Astrocyte of the cerebellum (primary cell): ENCODE measurements at regions not wholly inside any gene's neighbourhood (a gene's known extent, or its start where the extent isn't known, plus 50 kb on each side); places are given as distances from the start of the nearest gene placed in this dataset.
"Not testable (repeated sequence)": the region's sequence is repeated elsewhere in the genome, so short reads cannot be mapped to it uniquely, and the experiment has no call there.

Source experiments
- DNase-seq: peaks from one replicate; pipeline ENCODE4 v3.0.0-alpha.2; 2011; ENCODE audit warnings: low read depth
- H3K4me3 ChIP-seq: 2 replicates; pipeline ENCODE4 v1.5.1; 2011; ENCODE audit warnings: mild to moderate bottlenecking, low read depth, low read length, moderate library complexity
- in situ Hi-C: cut with HindIII; loops from 2 replicates; pipeline ENCODE4 v1.10.0; 2017; ENCODE audit warnings: low sequenced_read_pairs
- TF ChIP-seq, protein P1 (sequence below): IDR thresholded peaks from 2 replicates; pipeline ENCODE4 v1.5.1; 2012; ENCODE audit warnings: low read length, low read depth, moderate library complexity, mild to moderate bottlenecking; ENCODE audit errors: missing control alignments

DNA sequence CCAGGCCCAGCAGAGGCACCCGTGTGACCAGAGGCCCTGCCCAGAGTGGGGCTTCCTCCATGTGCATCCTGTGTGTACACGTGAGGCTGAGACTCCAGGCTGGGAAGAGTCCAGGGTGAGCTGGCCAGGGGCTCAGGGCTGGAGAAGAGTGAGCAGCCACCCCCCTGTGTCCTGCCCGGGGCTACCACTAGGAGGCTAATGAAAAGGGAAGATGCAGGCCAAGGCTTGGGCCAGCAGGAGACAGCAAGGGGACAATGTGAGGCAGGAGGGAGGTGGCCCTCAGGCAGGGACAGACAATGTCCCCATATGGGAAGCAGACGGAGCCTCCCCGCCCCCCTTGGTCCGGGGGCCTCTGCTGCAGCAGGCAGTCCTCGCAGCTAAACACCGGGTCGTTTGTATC, 102.0 kb downstream of the HIF1AN start:
- no peak overlapping the region for H3K4me3 ChIP-seq
- TF ChIP-seq, protein P1, sequence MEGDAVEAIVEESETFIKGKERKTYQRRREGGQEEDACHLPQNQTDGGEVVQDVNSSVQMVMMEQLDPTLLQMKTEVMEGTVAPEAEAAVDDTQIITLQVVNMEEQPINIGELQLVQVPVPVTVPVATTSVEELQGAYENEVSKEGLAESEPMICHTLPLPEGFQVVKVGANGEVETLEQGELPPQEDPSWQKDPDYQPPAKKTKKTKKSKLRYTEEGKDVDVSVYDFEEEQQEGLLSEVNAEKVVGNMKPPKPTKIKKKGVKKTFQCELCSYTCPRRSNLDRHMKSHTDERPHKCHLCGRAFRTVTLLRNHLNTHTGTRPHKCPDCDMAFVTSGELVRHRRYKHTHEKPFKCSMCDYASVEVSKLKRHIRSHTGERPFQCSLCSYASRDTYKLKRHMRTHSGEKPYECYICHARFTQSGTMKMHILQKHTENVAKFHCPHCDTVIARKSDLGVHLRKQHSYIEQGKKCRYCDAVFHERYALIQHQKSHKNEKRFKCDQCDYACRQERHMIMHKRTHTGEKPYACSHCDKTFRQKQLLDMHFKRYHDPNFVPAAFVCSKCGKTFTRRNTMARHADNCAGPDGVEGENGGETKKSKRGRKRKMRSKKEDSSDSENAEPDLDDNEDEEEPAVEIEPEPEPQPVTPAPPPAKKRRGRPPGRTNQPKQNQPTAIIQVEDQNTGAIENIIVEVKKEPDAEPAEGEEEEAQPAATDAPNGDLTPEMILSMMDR, result peak; percentile 48
- DNase-seq, result no peak
- in situ Hi-C loops, result no loop called here

DNA sequence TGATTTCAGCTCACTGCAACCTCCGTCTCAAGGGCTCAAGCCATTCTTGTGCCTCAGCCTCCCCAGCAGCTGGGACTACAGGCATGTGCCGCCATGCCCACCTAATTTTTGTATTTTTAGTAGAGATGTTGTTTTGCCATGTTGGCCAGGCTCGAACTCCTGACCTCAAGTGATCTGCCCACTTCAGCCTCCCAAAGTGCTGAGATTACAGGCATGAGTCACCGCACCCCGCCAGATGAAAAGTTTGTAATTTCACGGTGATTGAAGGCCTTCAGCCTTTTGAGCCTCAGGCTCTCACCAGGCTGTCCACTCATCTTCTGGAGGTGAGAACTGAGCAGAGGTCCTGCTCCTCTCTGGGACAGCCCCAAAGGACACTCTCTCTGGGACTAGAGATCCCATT, 103.2 kb downstream of the HIF1AN start:
- DNase-seq, H3K4me3 ChIP-seq, in situ Hi-C loops: not testable (repeated sequence)

DNA sequence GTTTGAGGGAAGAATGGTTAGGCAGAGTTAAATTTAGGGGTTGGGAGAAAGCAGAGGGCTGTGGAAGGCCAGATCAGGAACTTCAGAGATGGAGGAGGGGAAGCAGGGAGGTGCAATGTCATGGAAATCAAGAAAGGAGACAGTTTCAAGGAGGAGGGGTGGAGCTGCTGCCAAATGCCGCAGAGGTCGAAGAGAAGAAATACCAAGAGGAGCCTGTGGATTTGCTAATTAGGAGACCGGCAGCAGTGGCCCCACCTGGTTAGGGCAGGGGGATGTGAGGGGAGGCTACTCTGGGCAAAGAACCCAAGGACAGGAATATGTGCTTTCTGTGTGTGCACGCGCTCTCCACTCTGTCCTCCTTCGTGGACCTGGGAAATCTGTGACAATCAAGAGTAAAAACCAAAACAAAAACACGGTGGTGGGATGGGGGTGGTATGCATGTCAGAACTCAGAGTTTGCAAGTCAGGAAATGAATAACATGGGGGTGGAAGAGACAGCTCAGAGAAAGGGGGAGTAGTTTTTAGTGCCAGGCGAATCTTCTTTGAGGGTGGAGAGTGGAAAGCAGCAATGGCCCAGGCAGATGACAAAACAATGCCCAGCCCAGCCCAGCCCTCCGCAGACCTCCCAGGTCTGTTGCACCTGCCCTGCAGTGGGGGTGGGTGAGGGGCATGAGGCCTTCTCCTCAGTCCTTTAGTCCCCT, 102.9 kb upstream of the PAX2 start:
- H3K4me3 ChIP-seq, result no peak overlapping the region
- DNase-seq, result no peak
- TF ChIP-seq, protein P1, result no peak
- in situ Hi-C loops, result no loop called here

DNA sequence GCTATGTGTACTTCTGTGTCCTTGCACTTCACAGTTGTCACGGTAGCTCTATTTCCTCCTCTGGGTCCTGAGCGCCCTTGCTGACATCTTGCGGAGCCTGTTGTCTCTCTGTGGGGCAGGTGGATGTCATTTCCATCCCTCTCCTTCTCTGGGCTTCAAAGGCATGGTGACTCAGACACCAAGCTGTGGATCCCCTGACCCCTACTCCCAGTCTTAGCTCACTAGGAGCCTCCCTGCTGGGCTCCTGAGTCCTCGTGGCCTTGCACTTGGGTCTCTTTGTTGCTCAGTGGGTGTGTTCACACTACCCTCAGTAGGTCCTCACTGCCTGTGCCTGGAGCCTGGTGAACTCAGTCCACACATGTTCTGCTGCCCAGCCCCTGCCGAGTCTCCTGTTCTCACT, 100.3 kb upstream of the PAX2 start:
- in situ Hi-C loops, result no loop called here
- no peak for DNase-seq
- no peak overlapping the region for H3K4me3 ChIP-seq
- TF ChIP-seq, protein P1, result no peak

DNA sequence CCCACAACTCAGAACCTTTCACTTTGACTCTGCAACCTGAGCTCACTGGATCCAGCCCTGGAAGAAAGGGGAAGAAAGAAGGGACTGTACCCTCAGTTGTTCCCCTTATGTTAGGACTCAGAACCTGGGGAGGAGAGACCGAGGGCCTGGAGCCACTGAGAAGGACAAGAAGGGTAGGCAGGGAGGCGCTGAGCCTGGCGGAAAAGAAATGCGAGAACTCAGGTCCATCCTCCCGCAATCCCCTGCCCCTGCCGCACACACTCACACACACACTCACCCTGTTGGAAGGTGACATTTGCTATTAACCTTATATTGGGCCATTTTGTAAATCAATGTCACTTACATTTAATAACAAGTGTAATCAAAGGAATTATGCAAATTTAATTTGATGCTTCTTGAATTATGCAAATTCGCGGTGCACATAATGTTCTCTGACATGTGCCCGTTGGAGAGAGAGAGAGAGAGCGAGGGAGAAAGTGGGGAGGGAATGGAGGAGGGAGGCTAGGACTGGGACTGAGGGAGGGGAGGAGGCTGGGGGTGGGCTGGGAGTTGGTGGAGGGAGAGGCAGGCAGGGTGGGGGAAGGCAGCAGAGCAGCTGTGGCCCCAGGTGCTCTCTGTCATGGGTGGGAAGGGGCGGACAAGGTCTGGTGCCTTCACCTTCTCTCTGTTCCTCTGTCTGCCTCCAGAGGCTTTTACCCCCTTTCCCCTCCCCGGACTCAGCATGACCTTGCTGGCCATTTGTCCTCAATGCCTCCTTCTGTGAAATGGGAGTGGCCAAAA, 99.6 kb upstream of the PAX2 start:
- no peak for DNase-seq
- in situ Hi-C loops, result no loop called here
- TF ChIP-seq, protein P1, result no peak
- H3K4me3 ChIP-seq, result no peak overlapping the region

DNA sequence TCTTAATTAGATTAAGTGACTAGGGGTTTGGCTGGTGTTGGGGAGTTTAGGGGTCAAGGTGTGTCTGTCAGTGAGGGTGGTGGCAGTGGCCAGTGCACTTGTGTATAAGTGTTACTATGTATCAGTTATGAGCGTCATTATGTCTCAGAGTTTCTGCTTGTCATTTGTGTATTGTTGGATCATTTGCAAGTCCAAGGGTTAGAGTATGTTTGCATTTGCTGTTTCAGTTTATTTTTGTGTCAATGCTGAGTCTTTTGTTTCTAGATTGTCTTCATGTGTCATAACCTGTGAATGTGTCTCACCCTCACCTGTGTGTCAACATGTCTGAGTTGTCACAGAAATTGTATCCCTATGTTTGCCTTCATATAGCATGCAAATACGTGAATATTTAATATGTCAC, 97.5 kb upstream of the PAX2 start:
- H3K4me3 ChIP-seq, result no peak overlapping the region
- in situ Hi-C loops, result no loop called here
- no peak for DNase-seq
- TF ChIP-seq, protein P1, result no peak

DNA sequence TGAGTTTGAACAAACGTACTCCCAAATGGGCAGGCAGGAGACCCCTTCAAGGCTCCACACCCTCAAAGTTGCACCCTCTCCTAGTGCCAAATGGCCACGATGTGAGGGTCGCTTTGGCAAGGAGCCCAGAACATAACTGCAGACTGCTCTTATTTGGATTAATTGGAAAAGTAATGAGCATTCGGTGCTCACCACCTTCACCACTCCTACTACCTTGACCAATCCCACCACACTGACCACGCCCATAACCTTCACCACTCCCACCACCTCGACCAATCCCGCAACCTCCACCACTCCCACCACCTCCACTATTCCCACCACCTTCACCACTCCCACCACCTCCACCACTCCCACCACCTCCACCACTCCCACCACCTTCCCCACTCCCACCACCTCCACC, 94.7 kb upstream of the PAX2 start:
- TF ChIP-seq, protein P1, result no peak
- in situ Hi-C loops, result no loop called here
- no peak overlapping the region for H3K4me3 ChIP-seq
- DNase-seq, result no peak

DNA sequence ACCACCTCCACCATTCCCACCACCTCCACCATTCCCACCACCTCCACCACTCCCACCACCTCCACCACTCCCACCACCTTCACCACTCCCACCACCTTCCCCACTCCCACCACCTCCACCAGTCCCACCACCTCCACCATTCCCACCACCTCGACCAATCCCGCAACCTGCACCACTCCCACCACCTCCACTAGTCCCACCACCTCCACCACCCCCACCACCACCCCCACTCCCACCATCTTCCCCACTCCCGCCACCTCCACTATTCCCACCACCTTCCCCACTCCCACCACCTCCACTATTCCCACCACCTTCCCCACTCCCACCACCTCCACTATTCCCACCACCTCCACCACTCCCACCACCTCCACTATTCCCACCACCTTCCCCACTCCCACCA, 94.3 kb upstream of the PAX2 start:
- DNase-seq, H3K4me3 ChIP-seq, in situ Hi-C loops: not testable (repeated sequence)
